Suprapubic skin (tissue), 4 donors: ENCODE measurements at regions not wholly inside any gene's neighbourhood (a gene's known extent, or its start where the extent isn't known, plus 50 kb on each side); places are given as distances from the start of the nearest gene placed in this dataset.

Experiments
- CTCF ChIP-seq, 2 donors: fragments of 200-600 bp in 1 of 2; fragments of 450-650 bp in 1 of 2; sonication (generic) in 1 of 2; IDR thresholded peaks; one replicate each; pipeline ENCODE4 v1.5.1; 2016 to 2019; ENCODE audit warnings: antibody characterized with exemption in 2 of 2, mild to moderate bottlenecking in 1 of 2, moderate library complexity in 1 of 2
- EP300 ChIP-seq: sonication (generic); formaldehyde crosslinking; IDR thresholded peaks from one replicate; pipeline ENCODE4 v1.6.1; 2017; ENCODE audit warnings: antibody characterized with exemption
- POLR2A ChIP-seq, 2 donors: fragments of 450-650 bp; IDR thresholded peaks; one replicate each; pipeline ENCODE4 v1.6.1; 2017; ENCODE audit warnings: antibody characterized with exemption in 2 of 2, mild to moderate bottlenecking in 2 of 2, moderate library complexity in 2 of 2
- POLR2AphosphoS5 ChIP-seq, 3 donors: sonication (generic); formaldehyde crosslinking; IDR thresholded peaks; one replicate each; pipeline ENCODE4 v1.6.1; 2017; ENCODE audit warnings: antibody characterized with exemption in 3 of 3

- TF ChIP-seq POLR2AphosphoS5 (IDR thresholded peaks at IDR 0.05), result no peak
- no peak for TF ChIP-seq POLR2A (IDR thresholded peaks at IDR 0.05)
- no peak for TF ChIP-seq CTCF (IDR thresholded peaks at IDR 0.05)
- TF ChIP-seq EP300, result no peak
Observed at GRCh38 chr13:104837756-104838155, 1697.7 kb downstream of the EFNB2 start.
